AG10803 (cell line): ENCODE measurements at regions not wholly inside any gene's neighbourhood (a gene's known extent, or its start where the extent isn't known, plus 50 kb on each side); places are given as distances from the start of the nearest gene placed in this dataset.

Experiments used
- DNase-seq: peaks from one replicate; pipeline ENCODE4 v3.0.0; 2010; ENCODE audit warnings: low read depth
- H3K4me3 ChIP-seq: 2 replicates; pipeline ENCODE4 v1.5.1; 2011; ENCODE audit warnings: mild to moderate bottlenecking, low read length, control low read depth
- TF ChIP-seq, protein P1 (sequence below): conservative IDR thresholded peaks from 2 replicates; pipeline ENCODE4 v1.5.1; 2011; ENCODE audit warnings: mild to moderate bottlenecking, low read length, control low read depth, inconsistent platforms

DNA sequence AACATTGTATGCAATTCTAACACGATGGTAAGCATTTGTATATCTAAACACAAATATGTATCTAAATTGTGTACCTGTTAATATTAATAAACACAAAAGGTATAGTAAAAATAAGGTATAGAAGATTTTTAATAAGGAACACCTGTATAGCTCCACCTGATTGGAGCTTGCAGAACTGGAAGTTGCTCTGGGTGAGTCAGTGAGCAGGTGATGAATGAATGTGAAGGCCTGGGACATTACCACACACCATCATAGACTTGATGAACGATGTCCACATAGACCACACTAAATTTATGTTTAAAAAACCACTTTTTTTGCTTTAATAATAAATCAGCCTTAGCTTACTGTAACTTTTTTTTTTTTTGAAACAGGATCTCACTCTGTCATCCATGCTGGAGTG is 97.6 kb upstream of the CLMP start:
- DNase-seq, result no peak
- no peak overlapping the region for H3K4me3 ChIP-seq
- TF ChIP-seq, protein P1, sequence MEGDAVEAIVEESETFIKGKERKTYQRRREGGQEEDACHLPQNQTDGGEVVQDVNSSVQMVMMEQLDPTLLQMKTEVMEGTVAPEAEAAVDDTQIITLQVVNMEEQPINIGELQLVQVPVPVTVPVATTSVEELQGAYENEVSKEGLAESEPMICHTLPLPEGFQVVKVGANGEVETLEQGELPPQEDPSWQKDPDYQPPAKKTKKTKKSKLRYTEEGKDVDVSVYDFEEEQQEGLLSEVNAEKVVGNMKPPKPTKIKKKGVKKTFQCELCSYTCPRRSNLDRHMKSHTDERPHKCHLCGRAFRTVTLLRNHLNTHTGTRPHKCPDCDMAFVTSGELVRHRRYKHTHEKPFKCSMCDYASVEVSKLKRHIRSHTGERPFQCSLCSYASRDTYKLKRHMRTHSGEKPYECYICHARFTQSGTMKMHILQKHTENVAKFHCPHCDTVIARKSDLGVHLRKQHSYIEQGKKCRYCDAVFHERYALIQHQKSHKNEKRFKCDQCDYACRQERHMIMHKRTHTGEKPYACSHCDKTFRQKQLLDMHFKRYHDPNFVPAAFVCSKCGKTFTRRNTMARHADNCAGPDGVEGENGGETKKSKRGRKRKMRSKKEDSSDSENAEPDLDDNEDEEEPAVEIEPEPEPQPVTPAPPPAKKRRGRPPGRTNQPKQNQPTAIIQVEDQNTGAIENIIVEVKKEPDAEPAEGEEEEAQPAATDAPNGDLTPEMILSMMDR, result no peak

DNA sequence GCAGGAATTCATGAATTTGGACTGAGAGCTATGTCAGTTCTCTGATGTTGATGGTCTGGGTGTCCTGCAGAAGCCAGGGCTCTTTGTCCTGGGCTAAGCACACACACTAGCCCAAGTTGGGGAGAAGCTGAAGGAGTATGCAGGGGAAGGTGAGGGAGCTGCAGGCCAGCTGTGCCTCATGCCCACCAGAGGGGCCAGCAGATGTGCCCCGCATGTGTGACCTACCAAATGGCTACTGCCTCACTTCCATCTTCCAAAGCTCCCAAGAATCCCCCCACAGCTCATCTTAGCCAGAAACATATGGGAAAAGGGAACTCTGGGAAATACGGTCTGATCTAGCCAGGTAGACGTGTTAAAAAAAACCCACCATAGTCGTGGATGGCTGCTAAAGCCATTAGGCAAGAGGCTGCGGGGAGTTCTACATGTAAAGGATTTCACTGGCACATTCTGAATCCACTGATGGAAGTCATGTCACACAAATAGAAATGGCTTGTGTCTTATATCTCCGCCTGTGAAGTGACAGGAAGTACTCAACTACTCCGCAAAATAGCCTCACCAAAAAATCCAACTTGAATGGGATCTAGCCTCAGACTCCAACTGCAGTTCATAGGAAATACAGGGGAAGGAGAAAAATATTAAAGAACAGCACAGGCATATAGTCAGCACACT is 96.3 kb upstream of the CLMP start:
- no peak overlapping the region for H3K4me3 ChIP-seq
- DNase-seq, result no peak
- TF ChIP-seq, protein P1, result no peak

DNA sequence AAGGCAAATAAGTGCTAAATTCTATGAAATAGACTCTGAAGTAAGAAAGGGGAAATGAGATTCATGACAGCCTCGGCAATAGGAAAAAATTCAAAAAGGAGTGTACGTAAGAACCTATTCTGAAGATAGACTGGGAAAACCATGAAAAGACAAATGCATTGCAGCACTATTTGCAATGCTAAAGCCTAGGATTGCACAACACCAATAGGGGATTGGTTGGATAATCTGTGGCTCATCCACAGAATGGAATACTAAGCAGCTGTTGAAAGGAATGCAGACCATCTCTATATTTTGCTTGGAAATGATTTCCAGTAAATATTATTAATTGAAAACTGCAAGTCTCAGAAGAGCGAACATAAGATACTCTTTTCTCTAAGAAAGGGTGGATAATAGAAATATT is 91.7 kb upstream of the CLMP start:
- TF ChIP-seq, protein P1, result no peak
- DNase-seq, result peak; percentile 71
- H3K4me3 ChIP-seq, result no peak overlapping the region

DNA sequence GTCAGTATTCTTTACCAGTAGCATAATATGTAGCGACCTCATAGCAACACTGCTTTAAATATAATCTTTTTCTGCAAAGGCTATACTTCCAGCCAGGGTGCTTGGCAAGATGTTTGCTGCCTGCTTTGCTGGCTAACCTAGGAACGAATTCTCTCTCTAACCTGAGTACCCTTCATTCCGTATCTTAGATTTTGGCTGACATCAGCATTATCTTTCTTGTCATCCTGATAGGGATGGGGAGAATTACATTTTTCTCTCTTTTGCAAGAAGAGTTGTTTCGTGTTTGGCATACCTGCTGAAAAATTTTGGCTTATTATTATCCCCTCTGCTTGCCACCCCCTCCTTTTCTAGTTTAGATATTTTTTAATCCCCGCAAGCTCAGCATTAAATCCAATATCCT is 91.2 kb upstream of the CLMP start:
- no peak overlapping the region for H3K4me3 ChIP-seq
- TF ChIP-seq, protein P1, result no peak
- no peak for DNase-seq

DNA sequence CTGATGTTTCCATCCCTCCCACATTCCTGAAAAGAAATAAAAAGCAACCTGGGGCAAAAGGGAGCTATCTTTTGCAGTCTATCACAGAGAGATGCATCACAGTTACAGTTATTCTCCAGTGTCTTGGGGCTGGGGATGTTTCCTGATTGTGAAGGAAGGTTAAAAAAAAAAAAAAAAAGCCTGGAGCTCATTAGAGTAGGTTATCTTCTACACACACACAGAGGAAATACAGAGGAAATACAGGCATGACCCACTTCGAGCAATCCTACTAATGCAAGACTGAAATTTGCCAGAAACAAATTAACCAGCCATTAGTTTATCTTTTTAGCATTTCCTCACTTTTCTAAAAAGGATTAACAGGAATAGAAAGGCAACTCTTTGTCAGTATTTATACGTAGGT is 89.4 kb upstream of the CLMP start:
- TF ChIP-seq, protein P1, result no peak
- no peak for DNase-seq
- H3K4me3 ChIP-seq, result no peak overlapping the region

DNA sequence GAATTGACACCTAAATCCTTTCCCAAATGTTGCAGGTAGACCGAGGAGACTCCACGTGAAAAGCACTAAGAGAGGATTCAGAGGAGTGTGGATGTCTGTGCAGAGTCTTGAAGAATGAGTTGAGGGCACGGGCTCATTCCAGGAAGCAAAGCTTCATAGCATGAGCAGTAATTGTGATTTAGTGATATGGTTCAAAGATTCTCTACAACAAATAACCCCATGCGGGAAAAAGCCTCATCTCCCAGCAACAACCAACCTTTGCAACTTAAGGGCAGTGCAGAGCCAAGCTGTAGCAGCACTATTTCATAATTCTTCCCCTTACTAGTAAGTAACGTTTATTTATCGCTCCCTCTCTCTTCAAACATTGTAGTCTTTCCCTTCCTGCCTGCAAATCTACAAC is 87.5 kb upstream of the CLMP start:
- H3K4me3 ChIP-seq, result no peak overlapping the region
- TF ChIP-seq, protein P1, result no peak
- DNase-seq, result no peak

DNA sequence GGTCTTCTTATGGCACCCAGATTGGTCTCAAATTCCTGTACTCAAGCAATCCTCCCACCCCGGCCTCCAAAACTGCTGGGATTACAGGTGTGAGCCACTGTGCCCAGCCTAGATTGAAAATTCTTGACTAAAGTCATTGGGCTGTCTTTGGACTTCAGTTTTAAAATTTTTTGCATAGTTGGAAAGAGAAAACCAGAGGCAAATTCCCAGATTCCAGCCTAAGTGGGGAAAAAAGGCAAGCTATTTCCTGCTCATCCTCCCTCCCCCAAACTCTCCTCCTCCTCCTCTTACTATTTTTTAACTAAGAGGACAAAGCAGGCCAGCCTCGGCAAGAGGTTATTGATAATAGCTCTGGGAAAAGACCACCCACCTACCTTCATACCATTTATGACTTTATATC is 78.6 kb upstream of the CLMP start:
- TF ChIP-seq, protein P1, result no peak
- DNase-seq, result peak; percentile 38
- H3K4me3 ChIP-seq, result no peak overlapping the region
